HFF-Myc (cell line): ENCODE measurements at regions not wholly inside any gene's neighbourhood (a gene's known extent, or its start where the extent isn't known, plus 50 kb on each side); places are given as distances from the start of the nearest gene placed in this dataset.

Experiments
- DNase-seq: peaks from one replicate; pipeline ENCODE4 v3.0.0-alpha.2; 2011; ENCODE audit warnings: low read depth; ENCODE audit errors: extremely low read depth
- H3K4me3 ChIP-seq: replicated peaks from 2 replicates; pipeline ENCODE4 v1.5.1; 2011; ENCODE audit warnings: low read depth, mild to moderate bottlenecking, control low read depth, low read length
- CTCF ChIP-seq: IDR thresholded peaks from 2 replicates; pipeline ENCODE4 v1.5.1; 2012; ENCODE audit warnings: mild to moderate bottlenecking, low read depth, low read length, control low read depth; ENCODE audit errors: missing control alignments

GRCh38 chr11:15807827-15808226, 548.5 kb downstream of the SOX6 start:
- H3K4me3 ChIP-seq: no peak overlapping the region
- no peak for DNase-seq
- no peak for TF ChIP-seq CTCF

GRCh38 chr11:15810082-15810481, 546.3 kb downstream of the SOX6 start:
- no peak for TF ChIP-seq CTCF
- no peak for DNase-seq
- H3K4me3 ChIP-seq: no peak overlapping the region

GRCh38 chr11:15810525-15810924, 545.8 kb downstream of the SOX6 start:
- no peak overlapping the region for H3K4me3 ChIP-seq
- DNase-seq: no peak
- no peak for TF ChIP-seq CTCF

- no peak for DNase-seq
- no peak for TF ChIP-seq CTCF
- H3K4me3 ChIP-seq: no peak overlapping the region
These were observed 540.8 kb downstream of the SOX6 start for GRCh38 chr11:15815246-15816195.

- no peak overlapping the region for H3K4me3 ChIP-seq
- no peak for DNase-seq
- no peak for TF ChIP-seq CTCF
These were observed 540.0 kb downstream of the SOX6 start for GRCh38 chr11:15816260-15816871.

- no peak overlapping the region for H3K4me3 ChIP-seq
- DNase-seq: no peak
- no peak for TF ChIP-seq CTCF
These were observed 539.3 kb downstream of the SOX6 start for GRCh38 chr11:15817001-15817400.
